Stimulated activated effector memory CD8-positive, alpha-beta T cell treated with anti-CD3 and anti-CD28 coated beads, Interleukin-12 subunit alpha, Interleukin-12 subunit beta, amount 100 ng/mL, for 72 hours (primary cell): ENCODE measurements at regions not wholly inside any gene's neighbourhood (a gene's known extent, or its start where the extent isn't known, plus 50 kb on each side); places are given as distances from the start of the nearest gene placed in this dataset.

ENCODE experiments used
- ATAC-seq: fragments of 150-1000 bp; cut with Tn5 transposase; 2 replicates; pipeline ENCODE4 v1.10.0; 2021
- DNase-seq, 2 donors: peaks; one replicate each; pipeline ENCODE4 v3.0.0; 2021 to 2022; ENCODE audit warnings: low spot score in 2 of 2
- H3K27ac Mint-ChIP-seq: one replicate; pipeline ENCODE4 v1.8.0; 2022; ENCODE audit warnings: mild to moderate bottlenecking, mixed read lengths
- H3K36me3 Mint-ChIP-seq: one replicate; pipeline ENCODE4 v1.8.0; 2022; ENCODE audit warnings: mild to moderate bottlenecking, mixed read lengths
- H3K4me1 Mint-ChIP-seq: one replicate; pipeline ENCODE4 v1.8.0; 2022; ENCODE audit warnings: mixed read lengths
- H3K4me3 Mint-ChIP-seq: one replicate; pipeline ENCODE4 v1.8.0; 2022; ENCODE audit warnings: mild to moderate bottlenecking, mixed read lengths
- H3K9me3 Mint-ChIP-seq: one replicate; pipeline ENCODE4 v1.8.0; 2022; ENCODE audit warnings: mixed read lengths

GRCh38 chr12:113744802-113745395, 221.2 kb downstream of the RBM19 start:
- Mint-ChIP-seq H3K4me3 (no peak overlapping the region), H3K27ac (no peak overlapping the region), H3K36me3 (no peaks in the 10 kb centered on the region), H3K9me3 (no peaks in the 10 kb centered on the region), H3K4me1 (no peaks in the 10 kb centered on the region)
- ATAC-seq, result no peak
- DNase-seq, result no peak

GRCh38 chr12:113742801-113743200, 223.3 kb downstream of the RBM19 start:
- no peak for DNase-seq
- no peaks in the 10 kb centered on the region for H3K4me1 Mint-ChIP-seq

GRCh38 chr12:113740699-113741098, 225.4 kb downstream of the RBM19 start:
- no peaks in the 10 kb centered on the region for H3K4me1 Mint-ChIP-seq
- H3K36me3 Mint-ChIP-seq, result no peaks in the 10 kb centered on the region
- H3K9me3 Mint-ChIP-seq, result no peaks in the 10 kb centered on the region
- no peak overlapping the region for H3K4me3 Mint-ChIP-seq
- no peak for ATAC-seq
- no peak for DNase-seq
- H3K27ac Mint-ChIP-seq, result no peak overlapping the region

More at GRCh38 chr12:113742801-113743200, 223.3 kb downstream of the RBM19 start:
- no peak overlapping the region for H3K4me3 Mint-ChIP-seq
- ATAC-seq, result no peak
- H3K36me3 Mint-ChIP-seq, result no peaks in the 10 kb centered on the region
- no peaks in the 10 kb centered on the region for H3K9me3 Mint-ChIP-seq
- no peak overlapping the region for H3K27ac Mint-ChIP-seq

- no peak overlapping the region for H3K27ac Mint-ChIP-seq
- H3K4me3 Mint-ChIP-seq, result no peak overlapping the region
- DNase-seq, result no peak
- H3K4me1 Mint-ChIP-seq, result peaks cover 5% of the 10 kb centered on the region
- ATAC-seq, result no peak
- H3K36me3 Mint-ChIP-seq, result no peaks in the 10 kb centered on the region
- no peaks in the 10 kb centered on the region for H3K9me3 Mint-ChIP-seq
These were observed 231.0 kb downstream of the RBM19 start for GRCh38 chr12:113735131-113735530.

- DNase-seq, result no peak
- Mint-ChIP-seq H3K9me3 (no peaks in the 10 kb centered on the region), H3K4me3 (no peak overlapping the region)
These were observed 231.6 kb downstream of the RBM19 start for GRCh38 chr12:113734503-113734902.

GRCh38 chr12:113732916-113733315, 233.2 kb downstream of the RBM19 start:
- H3K4me3 Mint-ChIP-seq, result no peak overlapping the region
- ATAC-seq, result no peak
- H3K36me3 Mint-ChIP-seq, result no peaks in the 10 kb centered on the region
- no peak overlapping the region for H3K27ac Mint-ChIP-seq
- no peak for DNase-seq
- peaks cover 5% of the 10 kb centered on the region for H3K4me1 Mint-ChIP-seq
- no peaks in the 10 kb centered on the region for H3K9me3 Mint-ChIP-seq

More at GRCh38 chr12:113734503-113734902, 231.6 kb downstream of the RBM19 start:
- no peak for ATAC-seq
- Mint-ChIP-seq H3K4me1 (peaks cover 5% of the 10 kb centered on the region), H3K27ac (no peak overlapping the region), H3K36me3 (no peaks in the 10 kb centered on the region)

GRCh38 chr12:113727651-113728061, 238.5 kb downstream of the RBM19 start:
- Mint-ChIP-seq H3K9me3 (no peaks in the 10 kb centered on the region), H3K4me3 (no peak overlapping the region), H3K4me1 (no peaks in the 10 kb centered on the region), H3K36me3 (no peaks in the 10 kb centered on the region), H3K27ac (no peak overlapping the region)
- no peak for ATAC-seq
- DNase-seq, result no peak

- no peak for DNase-seq
- no peak overlapping the region for H3K27ac Mint-ChIP-seq
- no peak overlapping the region for H3K4me3 Mint-ChIP-seq
- ATAC-seq, result no peak
- no peaks in the 10 kb centered on the region for H3K9me3 Mint-ChIP-seq
- H3K4me1 Mint-ChIP-seq, result no peaks in the 10 kb centered on the region
- no peaks in the 10 kb centered on the region for H3K36me3 Mint-ChIP-seq
These were observed 239.8 kb downstream of the RBM19 start for GRCh38 chr12:113726254-113726819.

- no peaks in the 10 kb centered on the region for H3K9me3 Mint-ChIP-seq
These were observed 240.6 kb downstream of the RBM19 start for GRCh38 chr12:113725557-113725876.

GRCh38 chr12:113724794-113725556, 241.2 kb downstream of the RBM19 start:
- H3K27ac Mint-ChIP-seq, result no peak overlapping the region
- no peak overlapping the region for H3K4me3 Mint-ChIP-seq
- DNase-seq, result no peak
- no peak for ATAC-seq
- no peaks in the 10 kb centered on the region for H3K9me3 Mint-ChIP-seq
- no peaks in the 10 kb centered on the region for H3K4me1 Mint-ChIP-seq
- no peaks in the 10 kb centered on the region for H3K36me3 Mint-ChIP-seq

More at GRCh38 chr12:113725557-113725876, 240.6 kb downstream of the RBM19 start:
- Mint-ChIP-seq H3K4me1 (no peaks in the 10 kb centered on the region), H3K27ac (no peak overlapping the region), H3K4me3 (no peak overlapping the region), H3K36me3 (no peaks in the 10 kb centered on the region)
- ATAC-seq (no peak), DNase-seq (no peak)

GRCh38 chr12:113723631-113724030, 242.5 kb downstream of the RBM19 start:
- no peak overlapping the region for H3K27ac Mint-ChIP-seq
- no peaks in the 10 kb centered on the region for H3K4me1 Mint-ChIP-seq
- H3K36me3 Mint-ChIP-seq, result no peaks in the 10 kb centered on the region
- H3K4me3 Mint-ChIP-seq, result no peak overlapping the region
- DNase-seq, result no peak
- no peaks in the 10 kb centered on the region for H3K9me3 Mint-ChIP-seq
- no peak for ATAC-seq

GRCh38 chr12:113722747-113723146, 243.4 kb downstream of the RBM19 start:
- Mint-ChIP-seq H3K4me3 (no peak overlapping the region), H3K4me1 (no peaks in the 10 kb centered on the region)
- ATAC-seq, result no peak

GRCh38 chr12:113720629-113721028, 245.5 kb downstream of the RBM19 start:
- Mint-ChIP-seq H3K4me3 (no peak overlapping the region), H3K9me3 (no peaks in the 10 kb centered on the region), H3K36me3 (no peaks in the 10 kb centered on the region), H3K27ac (no peak overlapping the region), H3K4me1 (no peaks in the 10 kb centered on the region)
- ATAC-seq (no peak), DNase-seq (no peak)

More at GRCh38 chr12:113722747-113723146, 243.4 kb downstream of the RBM19 start:
- Mint-ChIP-seq H3K9me3 (no peaks in the 10 kb centered on the region), H3K27ac (no peak overlapping the region), H3K36me3 (no peaks in the 10 kb centered on the region)
- no peak for DNase-seq

GRCh38 chr12:113719911-113720591, 246.1 kb downstream of the RBM19 start:
- Mint-ChIP-seq H3K4me3 (no peak overlapping the region), H3K9me3 (no peaks in the 10 kb centered on the region), H3K27ac (no peak overlapping the region), H3K36me3 (no peaks in the 10 kb centered on the region), H3K4me1 (no peaks in the 10 kb centered on the region)
- ATAC-seq, result no peak
- no peak for DNase-seq

- ATAC-seq (no peak), DNase-seq (no peak)
- H3K27ac Mint-ChIP-seq, result no peak overlapping the region
- H3K4me3 Mint-ChIP-seq, result no peak overlapping the region
- H3K36me3 Mint-ChIP-seq, result no peaks in the 10 kb centered on the region
- peaks cover 3% of the 10 kb centered on the region for H3K9me3 Mint-ChIP-seq
- H3K4me1 Mint-ChIP-seq, result no peaks in the 10 kb centered on the region
These were observed 241.5 kb upstream of the LHX5 start for GRCh38 chr12:113713156-113713555.
